Type B pancreatic cell (in vitro differentiated cells): ENCODE measurements at regions not wholly inside any gene's neighbourhood (a gene's known extent, or its start where the extent isn't known, plus 50 kb on each side); places are given as distances from the start of the nearest gene placed in this dataset.

Source experiments
- DNase-seq: peaks from one replicate; pipeline ENCODE4 v3.0.0; 2021; ENCODE audit warnings: mixed read lengths; ENCODE audit not compliant: unreplicated experiment; ENCODE audit errors: extremely low spot score
- H3K27ac Mint-ChIP-seq: 2 replicates; pipeline ENCODE4 v1.8.0; 2021; ENCODE audit warnings: mild to moderate bottlenecking, mixed read lengths
- H3K27me3 Mint-ChIP-seq: 2 replicates; pipeline ENCODE4 v1.8.0; 2021; ENCODE audit warnings: mixed read lengths
- H3K36me3 Mint-ChIP-seq: 2 replicates; pipeline ENCODE4 v1.8.0; 2021; ENCODE audit warnings: mixed read lengths
- H3K4me1 Mint-ChIP-seq: one replicate; pipeline ENCODE4 v1.8.0; 2021; ENCODE audit warnings: mixed read lengths; ENCODE audit not compliant: unreplicated experiment
- H3K4me3 Mint-ChIP-seq: 2 replicates; pipeline ENCODE4 v1.8.0; 2021; ENCODE audit warnings: mild to moderate bottlenecking, mixed read lengths
- H3K9me3 Mint-ChIP-seq: 2 replicates; pipeline ENCODE4 v1.8.0; 2021; ENCODE audit warnings: mixed read lengths
- CTCF ChIP-seq: fragments of 200-600 bp; sonication (generic); conservative IDR thresholded peaks from 2 replicates; pipeline ENCODE4 v1.5.0; 2021; ENCODE audit warnings: antibody characterized with exemption, mild to moderate bottlenecking

GRCh38 chr10:3972460-3973301 lies 187.7 kb upstream of the KLF6 start:
- Mint-ChIP-seq H3K27me3 (no peaks in the 10 kb centered on the region), H3K4me1 (peaks cover 20% of the 10 kb centered on the region), H3K9me3 (peaks cover 5% of the 10 kb centered on the region), H3K4me3 (peak overlapping the region; percentile 38), H3K36me3 (peaks cover 4% of the 10 kb centered on the region), H3K27ac (peak overlapping the region; percentile 87)
- DNase-seq = no peak
- no peak for TF ChIP-seq CTCF

- peaks cover 4% of the 10 kb centered on the region for H3K36me3 Mint-ChIP-seq
- H3K4me3 Mint-ChIP-seq = peak overlapping the region; percentile 15
- peaks cover 20% of the 10 kb centered on the region for H3K4me1 Mint-ChIP-seq
- H3K27me3 Mint-ChIP-seq = no peaks in the 10 kb centered on the region
- DNase-seq = no peak
- H3K27ac Mint-ChIP-seq = peak overlapping the region; percentile 98
- peak; percentile 42 for TF ChIP-seq CTCF
- peaks cover 8% of the 10 kb centered on the region for H3K9me3 Mint-ChIP-seq
These were observed 186.7 kb upstream of the KLF6 start for GRCh38 chr10:3971713-3972112.

- TF ChIP-seq CTCF = no peak
- Mint-ChIP-seq H3K4me1 (peaks cover 20% of the 10 kb centered on the region), H3K27me3 (no peaks in the 10 kb centered on the region), H3K27ac (peak overlapping the region; percentile 98), H3K4me3 (peak overlapping the region; percentile 78), H3K36me3 (peaks cover 4% of the 10 kb centered on the region), H3K9me3 (peaks cover 10% of the 10 kb centered on the region)
- no peak for DNase-seq
These were observed 185.1 kb upstream of the KLF6 start for GRCh38 chr10:3969876-3970666.

- no peak for DNase-seq
- Mint-ChIP-seq H3K9me3 (peaks cover 5% of the 10 kb centered on the region), H3K4me1 (peaks cover 20% of the 10 kb centered on the region), H3K27me3 (no peaks in the 10 kb centered on the region), H3K4me3 (no peak overlapping the region), H3K27ac (peak overlapping the region; percentile 46), H3K36me3 (no peaks in the 10 kb centered on the region)
- no peak for TF ChIP-seq CTCF
These were observed 183.7 kb upstream of the KLF6 start for GRCh38 chr10:3968727-3969126.

GRCh38 chr10:3964516-3964915 lies 179.5 kb upstream of the KLF6 start:
- H3K36me3 Mint-ChIP-seq = no peaks in the 10 kb centered on the region
- no peak for TF ChIP-seq CTCF
- H3K9me3 Mint-ChIP-seq = peaks cover 5% of the 10 kb centered on the region
- DNase-seq = no peak
- H3K27me3 Mint-ChIP-seq = no peaks in the 10 kb centered on the region
- H3K4me3 Mint-ChIP-seq = no peak overlapping the region
- peaks cover 8% of the 10 kb centered on the region for H3K4me1 Mint-ChIP-seq
- H3K27ac Mint-ChIP-seq = no peak overlapping the region
